Osteoblast (primary cell): ENCODE measurements at regions not wholly inside any gene's neighbourhood (a gene's known extent, or its start where the extent isn't known, plus 50 kb on each side); places are given as distances from the start of the nearest gene placed in this dataset.
"Not testable (repeated sequence)": the region's sequence is repeated elsewhere in the genome, so short reads cannot be mapped to it uniquely, and the experiment has no call there.

Experiments
- DNase-seq: peaks from one replicate; pipeline ENCODE4 v3.0.0; 2011; ENCODE audit warnings: low spot score, mixed read lengths; ENCODE audit not compliant: insufficient read length; ENCODE audit errors: missing footprints
- H2AFZ ChIP-seq: 2 replicates; pipeline ENCODE4 v1.6.0; 2011; ENCODE audit warnings: mild to moderate bottlenecking, low read length
- H3K27ac ChIP-seq: 2 replicates; pipeline ENCODE4 v1.5.1; 2011; ENCODE audit warnings: mild to moderate bottlenecking, low read depth, low read length, moderate library complexity
- H3K27me3 ChIP-seq: 2 replicates; pipeline ENCODE4 v1.6.0; 2012; ENCODE audit warnings: mild to moderate bottlenecking, control low read depth, inconsistent platforms, low read length, moderate library complexity; ENCODE audit not compliant: insufficient read depth
- H3K36me3 ChIP-seq: 2 replicates; pipeline ENCODE4 v1.5.1; 2011; ENCODE audit warnings: mild to moderate bottlenecking, low read length, control low read depth, moderate library complexity; ENCODE audit not compliant: insufficient read depth
- H3K4me1 ChIP-seq: 2 replicates; pipeline ENCODE4 v1.5.1; 2011; ENCODE audit warnings: mild to moderate bottlenecking, low read length, control low read depth, moderate library complexity; ENCODE audit not compliant: insufficient read depth
- H3K4me2 ChIP-seq: 2 replicates; pipeline ENCODE4 v1.6.0; 2011; ENCODE audit warnings: mild to moderate bottlenecking, low read length; ENCODE audit not compliant: insufficient read depth
- H3K4me3 ChIP-seq: fragments of 200-600 bp; sonication (generic); 3 replicates; pipeline ENCODE4 v1.5.1; 2012; ENCODE audit warnings: mild to moderate bottlenecking, low read length, inconsistent platforms; ENCODE audit not compliant: insufficient read depth
- H3K79me2 ChIP-seq: 2 replicates; pipeline ENCODE4 v1.6.0; 2012; ENCODE audit warnings: mild to moderate bottlenecking, low read length, control low read depth, inconsistent platforms; ENCODE audit not compliant: insufficient read depth
- H3K9me3 ChIP-seq: 2 replicates; pipeline ENCODE4 v1.5.1; 2011; ENCODE audit warnings: low read depth, low read length, control low read depth
- H4K20me1 ChIP-seq: 2 replicates; pipeline ENCODE4 v1.6.0; 2012; ENCODE audit warnings: mild to moderate bottlenecking, low read length, control low read depth; ENCODE audit not compliant: insufficient read depth
- TF ChIP-seq, protein P1 (sequence below): IDR thresholded peaks from 2 replicates; pipeline ENCODE4 v1.5.1; 2011; ENCODE audit warnings: mild to moderate bottlenecking, low read depth, low read length, moderate library complexity; ENCODE audit errors: extremely low read depth

DNA sequence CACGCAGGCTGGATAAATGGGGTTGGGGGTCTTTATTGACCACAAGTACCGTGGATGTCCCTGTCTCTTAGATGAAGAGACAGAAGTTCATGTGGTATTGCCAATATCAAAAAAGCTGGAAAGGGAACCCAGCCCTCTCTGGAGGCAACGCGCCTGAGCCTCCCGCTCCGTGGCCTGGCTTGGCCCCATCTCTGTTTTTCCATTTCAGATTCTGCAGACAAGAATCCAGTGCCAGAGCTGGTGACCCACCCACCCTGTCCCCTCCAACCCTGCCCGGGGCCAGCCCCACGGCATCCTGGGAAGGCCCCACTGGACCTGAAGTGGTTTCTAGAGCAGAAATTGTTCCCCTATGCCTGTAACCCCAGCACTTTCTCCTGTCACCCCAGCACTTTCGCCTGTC, 57.7 kb downstream of the PTPRS start:
- Histone ChIP-seq H3K4me2 (no peak overlapping the region), H4K20me1 (peaks cover 31% of the 10 kb centered on the region), H3K4me1 (peaks cover 10% of the 10 kb centered on the region), H3K4me3 (no peak overlapping the region), H3K27ac (no peak overlapping the region), H3K27me3 (no peaks in the 10 kb centered on the region), H3K36me3 (peaks cover 20% of the 10 kb centered on the region), H2AFZ (no peak overlapping the region), H3K9me3 (no peaks in the 10 kb centered on the region), H3K79me2 (peaks cover 21% of the 10 kb centered on the region)
- peak; percentile 56 for DNase-seq
- TF ChIP-seq, protein P1, sequence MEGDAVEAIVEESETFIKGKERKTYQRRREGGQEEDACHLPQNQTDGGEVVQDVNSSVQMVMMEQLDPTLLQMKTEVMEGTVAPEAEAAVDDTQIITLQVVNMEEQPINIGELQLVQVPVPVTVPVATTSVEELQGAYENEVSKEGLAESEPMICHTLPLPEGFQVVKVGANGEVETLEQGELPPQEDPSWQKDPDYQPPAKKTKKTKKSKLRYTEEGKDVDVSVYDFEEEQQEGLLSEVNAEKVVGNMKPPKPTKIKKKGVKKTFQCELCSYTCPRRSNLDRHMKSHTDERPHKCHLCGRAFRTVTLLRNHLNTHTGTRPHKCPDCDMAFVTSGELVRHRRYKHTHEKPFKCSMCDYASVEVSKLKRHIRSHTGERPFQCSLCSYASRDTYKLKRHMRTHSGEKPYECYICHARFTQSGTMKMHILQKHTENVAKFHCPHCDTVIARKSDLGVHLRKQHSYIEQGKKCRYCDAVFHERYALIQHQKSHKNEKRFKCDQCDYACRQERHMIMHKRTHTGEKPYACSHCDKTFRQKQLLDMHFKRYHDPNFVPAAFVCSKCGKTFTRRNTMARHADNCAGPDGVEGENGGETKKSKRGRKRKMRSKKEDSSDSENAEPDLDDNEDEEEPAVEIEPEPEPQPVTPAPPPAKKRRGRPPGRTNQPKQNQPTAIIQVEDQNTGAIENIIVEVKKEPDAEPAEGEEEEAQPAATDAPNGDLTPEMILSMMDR = no peak

DNA sequence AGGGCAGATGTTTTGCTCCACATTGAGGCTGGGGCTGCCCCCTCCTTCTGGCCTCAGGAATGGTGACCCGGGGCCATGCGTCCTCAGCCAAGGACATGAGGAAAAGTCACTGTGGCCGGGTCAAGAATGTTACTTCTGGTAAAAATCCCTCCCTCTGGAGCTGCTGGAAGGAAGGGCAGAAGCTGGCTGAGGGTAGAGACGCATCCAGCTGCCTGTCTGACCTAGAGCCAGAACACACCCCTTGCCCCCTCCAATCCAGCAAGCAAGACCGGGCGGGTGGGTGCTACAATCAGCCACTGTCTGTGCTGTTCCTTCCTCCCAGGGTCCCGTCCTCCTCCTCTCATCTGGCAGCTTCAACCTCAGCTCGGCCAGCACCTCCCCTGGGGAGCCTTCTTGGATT, 59.0 kb downstream of the PTPRS start:
- Histone ChIP-seq H3K27me3 (no peaks in the 10 kb centered on the region), H3K9me3 (no peaks in the 10 kb centered on the region), H3K4me2 (no peak overlapping the region), H3K36me3 (peaks cover 20% of the 10 kb centered on the region), H4K20me1 (peaks cover 18% of the 10 kb centered on the region), H3K27ac (no peak overlapping the region), H2AFZ (no peak overlapping the region), H3K79me2 (peaks cover 8% of the 10 kb centered on the region), H3K4me1 (no peaks in the 10 kb centered on the region), H3K4me3 (no peak overlapping the region)
- DNase-seq = peak; percentile 80
- TF ChIP-seq, protein P1 = no peak

DNA sequence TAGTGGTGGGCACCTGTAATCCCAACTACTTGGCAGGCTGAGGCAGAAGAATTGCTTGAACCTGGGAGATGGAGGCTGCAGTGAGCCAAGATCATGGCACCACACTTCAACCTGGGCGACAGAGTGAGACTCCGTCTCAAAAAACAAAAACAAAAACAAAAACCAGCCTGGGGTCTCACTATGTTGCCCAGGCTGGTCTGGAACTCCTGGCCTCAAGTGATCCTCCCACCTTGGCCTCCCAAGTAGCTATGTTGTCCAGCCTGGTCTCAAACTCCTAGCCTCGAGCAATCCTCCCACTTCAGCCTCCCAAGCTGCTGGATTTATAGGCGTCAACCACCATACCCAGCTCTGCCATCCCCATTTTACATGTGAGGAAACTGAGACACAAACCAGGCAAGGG, 64.9 kb downstream of the PTPRS start:
- H3K79me2 ChIP-seq, H3K27me3 ChIP-seq, DNase-seq, H2AFZ ChIP-seq, H3K4me1 ChIP-seq, H3K9me3 ChIP-seq, H3K27ac ChIP-seq, H3K4me3 ChIP-seq, H3K4me2 ChIP-seq: not testable (repeated sequence)
- Histone ChIP-seq H3K36me3 (peaks cover 21% of the 10 kb centered on the region), H4K20me1 (peaks cover 12% of the 10 kb centered on the region)

DNA sequence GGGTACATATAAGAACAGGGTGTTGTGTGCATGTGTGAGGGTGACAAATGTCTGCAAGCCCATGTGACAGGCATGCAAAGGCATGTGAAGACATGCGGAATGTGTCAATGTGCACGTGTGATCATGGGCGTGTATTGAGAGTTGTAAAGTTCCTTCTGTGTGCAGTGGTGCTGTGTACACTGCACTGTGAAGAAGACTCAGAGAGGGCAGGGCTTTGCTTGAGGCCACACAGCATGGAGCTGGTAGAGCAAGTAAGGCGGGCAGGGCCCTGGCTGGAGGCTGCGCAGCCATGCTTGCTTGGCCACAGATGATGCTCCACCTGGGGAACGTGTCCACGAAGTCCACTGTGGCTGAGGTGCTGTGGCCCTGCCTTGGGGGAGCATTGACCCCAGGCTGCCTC, 66.8 kb downstream of the PTPRS start:
- H3K27ac ChIP-seq = no peak overlapping the region
- H3K4me1 ChIP-seq = no peaks in the 10 kb centered on the region
- H3K4me3 ChIP-seq = no peak overlapping the region
- no peaks in the 10 kb centered on the region for H3K79me2 ChIP-seq
- H3K36me3 ChIP-seq = peaks cover 21% of the 10 kb centered on the region
- H2AFZ ChIP-seq = no peak overlapping the region
- DNase-seq = peak; percentile 74
- no peaks in the 10 kb centered on the region for H3K27me3 ChIP-seq
- no peak overlapping the region for H3K4me2 ChIP-seq
- H3K9me3 ChIP-seq = no peaks in the 10 kb centered on the region
- peaks cover 12% of the 10 kb centered on the region for H4K20me1 ChIP-seq
- TF ChIP-seq, protein P1 = no peak
